AG04449 (cell line): ENCODE measurements at regions not wholly inside any gene's neighbourhood (a gene's known extent, or its start where the extent isn't known, plus 50 kb on each side); places are given as distances from the start of the nearest gene placed in this dataset.
"Not testable (repeated sequence)": the region's sequence is repeated elsewhere in the genome, so short reads cannot be mapped to it uniquely, and the experiment has no call there.

Experiments used
- CTCF ChIA-PET: fragments of 350-600 bp; formaldehyde crosslinking; extraction: SDS; loops from one replicate; lab custom pipeline; 2021; ENCODE audit warnings: antibody characterized with exemption; lab: Yijun Ruan, JAX
- POLR2A ChIA-PET: fragments of 400-600, 350-600 bp; formaldehyde crosslinking; extraction: SDS; loops from one replicate; lab custom pipeline; 2020; ENCODE audit warnings: antibody characterized with exemption, inconsistent platforms; lab: Yijun Ruan, JAX
- DNase-seq: peaks from one replicate; pipeline ENCODE4 v3.0.0-alpha.2; 2010; ENCODE audit warnings: low read depth, low spot score
- H3K4me3 ChIP-seq: 2 replicates; pipeline ENCODE4 v1.5.1; 2011; ENCODE audit warnings: low read depth, mild to moderate bottlenecking, control low read depth, low read length
- TF ChIP-seq, protein P1 (sequence below): IDR thresholded peaks from one replicate; pipeline ENCODE4 v1.5.1; 2011; ENCODE audit warnings: mild to moderate bottlenecking, moderate library complexity, low read length, control low read depth, inconsistent platforms; ENCODE audit not compliant: insufficient read depth; ENCODE audit errors: missing control alignments

DNA sequence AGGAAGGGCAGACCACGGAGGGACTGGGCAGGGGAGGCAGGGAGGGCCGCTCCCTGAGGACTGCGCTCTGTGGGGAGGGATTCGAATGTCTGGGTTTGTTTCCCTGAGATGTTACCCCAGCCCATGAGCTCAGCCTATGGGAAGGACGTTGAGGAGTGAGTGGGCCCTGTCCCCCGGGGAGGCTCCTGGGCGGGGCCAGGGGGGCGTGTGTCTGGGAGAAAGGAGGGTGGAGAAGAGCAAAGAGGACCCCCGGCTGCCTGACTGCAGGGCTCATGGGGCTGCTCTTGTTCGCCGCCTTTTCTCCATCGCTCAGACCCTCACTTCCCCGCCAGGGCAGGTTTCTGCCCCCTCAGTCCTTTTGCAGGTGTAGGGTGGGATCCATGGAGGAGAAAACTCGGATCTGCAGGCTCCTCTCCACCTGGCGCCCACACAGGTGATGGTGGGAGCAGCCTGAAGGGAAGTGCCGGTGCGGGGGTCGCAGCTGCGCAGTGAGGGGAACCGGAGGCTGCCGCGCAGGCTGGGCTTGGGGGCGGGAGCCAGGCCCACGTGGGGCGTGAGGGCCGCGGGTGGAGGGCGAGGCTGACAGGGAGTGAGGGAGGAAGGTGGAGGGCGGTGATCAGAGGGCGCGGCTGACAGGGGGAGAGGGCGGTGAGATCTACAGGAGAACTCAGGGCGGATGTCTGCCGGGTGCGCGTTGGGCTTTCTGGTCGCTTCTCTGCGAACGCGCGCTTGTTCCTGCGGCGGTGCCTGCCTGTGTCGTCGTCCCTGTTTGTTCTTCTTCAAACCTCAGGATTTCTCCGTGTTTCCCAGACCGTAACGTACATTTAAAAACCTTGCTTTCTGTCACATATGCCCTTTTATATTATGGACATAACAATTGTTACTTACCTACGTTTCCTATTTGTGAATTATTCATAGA, 198.2 kb upstream of the NPAP1 start:
- DNase-seq, H3K4me3 ChIP-seq, POLR2A ChIA-PET, CTCF ChIA-PET: not testable (repeated sequence)

DNA sequence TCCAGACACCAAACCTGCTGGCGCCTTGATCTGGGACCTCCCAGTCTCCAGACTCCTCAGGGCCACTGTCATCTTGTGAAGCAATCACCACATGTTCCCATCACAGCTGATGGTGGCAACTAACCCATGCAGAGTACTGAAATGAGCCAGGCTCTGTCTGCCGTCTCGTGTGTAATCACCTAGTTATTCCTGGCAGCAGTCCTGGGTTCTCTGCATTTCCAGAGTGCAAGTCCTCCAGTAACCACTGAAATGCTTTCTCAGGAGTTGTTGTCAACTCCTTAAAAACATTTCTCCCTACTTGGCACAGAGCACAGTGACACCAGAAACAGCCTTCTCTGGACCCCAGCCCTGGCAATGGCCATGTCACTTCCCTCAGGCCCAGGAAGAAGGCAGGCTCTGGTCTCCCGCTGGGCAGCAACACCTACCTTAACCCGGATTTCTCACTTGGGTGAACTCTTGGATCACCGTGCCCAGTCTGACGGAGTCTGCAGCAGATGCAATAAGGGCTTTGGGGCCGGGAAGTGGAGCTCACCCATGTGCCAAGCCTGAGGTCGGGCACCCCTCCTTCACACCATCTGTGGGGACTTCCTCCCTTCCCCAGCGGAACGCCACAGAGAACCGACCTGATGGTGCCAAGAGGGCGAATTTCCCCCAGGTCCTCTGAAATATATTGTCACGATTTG, 189.5 kb upstream of the NPAP1 start:
- POLR2A ChIA-PET, DNase-seq, CTCF ChIA-PET, H3K4me3 ChIP-seq: not testable (repeated sequence)

DNA sequence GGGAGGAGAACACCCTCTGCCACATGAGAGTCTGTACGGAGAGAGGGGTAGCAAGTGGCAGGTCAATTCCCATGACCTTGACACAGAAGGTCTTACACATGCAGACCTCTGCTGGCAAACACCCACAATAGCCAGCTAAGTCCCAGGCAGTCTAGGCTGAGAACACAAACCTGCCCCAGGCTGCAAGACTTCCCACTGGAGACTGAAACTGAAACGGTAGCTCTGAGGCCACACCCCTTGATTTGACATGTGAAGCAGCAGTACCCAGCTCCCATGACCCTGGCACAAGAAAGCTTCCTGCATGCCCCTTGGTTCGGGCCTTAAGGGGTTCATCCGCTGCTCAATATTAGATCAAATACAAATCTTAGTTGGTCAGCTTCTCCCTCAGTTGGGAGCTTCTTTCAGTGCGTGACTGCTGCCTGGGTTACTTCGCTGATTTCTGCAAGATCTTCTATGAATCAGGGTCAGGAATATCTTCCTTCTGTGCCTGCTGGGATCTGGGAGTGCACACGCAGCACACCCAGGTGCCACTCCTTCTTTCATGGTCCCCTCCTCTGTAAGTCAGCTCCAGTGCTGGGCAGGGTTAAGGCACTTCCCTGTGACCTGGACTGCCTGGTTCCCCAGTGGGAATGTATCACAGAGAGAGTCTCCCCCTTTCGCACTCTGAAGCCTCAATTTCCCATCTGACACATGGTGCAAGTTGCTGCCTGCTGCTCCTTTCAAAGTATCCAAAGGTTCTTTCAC, 187.2 kb upstream of the NPAP1 start:
- H3K4me3 ChIP-seq, DNase-seq, POLR2A ChIA-PET, CTCF ChIA-PET: not testable (repeated sequence)

DNA sequence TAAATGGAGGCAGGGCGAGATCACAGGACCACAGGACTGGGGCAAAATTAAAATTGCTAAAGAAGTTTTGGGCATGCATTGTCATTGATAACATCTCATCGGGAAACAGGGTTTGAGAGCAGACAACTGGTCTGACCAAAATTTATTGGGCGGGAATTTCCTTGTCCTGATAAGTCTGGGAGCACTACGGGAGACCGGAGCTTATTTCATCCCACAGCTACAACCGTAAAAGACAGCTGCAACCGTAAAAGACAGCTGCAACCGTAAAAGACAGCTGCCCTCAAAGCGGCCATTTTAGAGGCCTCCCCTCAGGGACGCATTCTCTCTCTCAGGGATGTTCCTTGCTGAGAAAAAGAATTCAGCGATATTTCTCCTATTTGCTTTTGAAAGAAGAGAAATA, 170.4 kb upstream of the NPAP1 start:
- H3K4me3 ChIP-seq, DNase-seq, POLR2A ChIA-PET, CTCF ChIA-PET: not testable (repeated sequence)

DNA sequence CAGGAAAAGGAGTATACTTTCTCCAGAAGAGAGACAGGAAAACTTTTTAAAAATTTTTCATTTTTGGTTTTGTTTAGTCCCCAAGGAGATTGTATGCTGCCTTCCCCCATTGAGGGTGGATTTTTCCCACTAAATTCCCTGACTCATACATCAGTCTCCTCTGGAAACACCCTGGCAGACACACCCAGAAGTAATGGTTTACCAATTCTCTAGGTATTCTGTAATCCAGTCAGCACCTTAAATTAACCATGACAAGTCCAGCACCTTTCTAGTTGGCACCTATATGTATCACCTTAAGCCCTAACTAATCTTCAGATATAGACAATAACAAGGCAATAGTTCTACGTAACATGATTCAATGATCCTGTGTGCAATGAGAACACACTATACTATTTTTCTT, 165.9 kb upstream of the NPAP1 start:
- H3K4me3 ChIP-seq, CTCF ChIA-PET, POLR2A ChIA-PET, DNase-seq: not testable (repeated sequence)

DNA sequence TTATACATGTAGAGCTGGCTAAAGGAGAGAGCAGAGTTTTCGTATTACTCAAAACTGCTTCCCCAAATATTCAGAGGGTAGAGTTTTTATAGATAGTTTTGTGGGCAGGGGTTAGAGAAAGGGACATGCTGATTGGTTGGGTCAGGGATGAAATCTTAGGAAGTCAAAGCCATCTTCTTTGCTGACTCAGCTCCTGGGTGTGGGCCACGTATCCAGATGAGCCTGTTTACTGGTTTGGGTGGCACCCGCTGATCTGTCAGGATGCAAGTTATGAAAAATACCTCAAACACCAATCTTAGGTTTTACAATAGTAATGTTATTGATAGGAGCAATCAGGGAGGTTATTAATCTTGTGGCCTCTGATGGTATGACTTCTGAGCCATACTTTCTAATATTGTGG, 164.0 kb upstream of the NPAP1 start:
- POLR2A ChIA-PET, DNase-seq, H3K4me3 ChIP-seq, CTCF ChIA-PET: not testable (repeated sequence)

DNA sequence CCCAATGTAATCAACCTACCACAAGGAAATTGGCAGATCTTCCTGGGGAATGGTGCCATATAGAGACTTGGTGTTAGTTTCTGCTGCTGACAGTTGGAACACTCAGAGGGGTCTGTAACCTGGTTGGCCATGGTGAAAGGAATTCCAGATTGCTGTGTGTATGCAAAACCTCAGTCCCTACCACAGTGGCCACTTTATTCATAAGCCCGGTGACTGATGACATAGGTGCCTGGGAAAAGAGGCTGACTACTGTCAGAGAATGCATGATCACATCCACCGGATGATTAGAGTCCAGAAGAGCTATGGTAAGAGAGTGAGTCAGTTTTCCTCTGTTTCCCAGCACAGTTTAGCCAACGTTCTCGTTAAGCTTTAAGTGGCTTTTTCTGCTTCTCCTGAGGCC, 156.8 kb upstream of the NPAP1 start:
- CTCF ChIA-PET, POLR2A ChIA-PET, H3K4me3 ChIP-seq, DNase-seq: not testable (repeated sequence)

DNA sequence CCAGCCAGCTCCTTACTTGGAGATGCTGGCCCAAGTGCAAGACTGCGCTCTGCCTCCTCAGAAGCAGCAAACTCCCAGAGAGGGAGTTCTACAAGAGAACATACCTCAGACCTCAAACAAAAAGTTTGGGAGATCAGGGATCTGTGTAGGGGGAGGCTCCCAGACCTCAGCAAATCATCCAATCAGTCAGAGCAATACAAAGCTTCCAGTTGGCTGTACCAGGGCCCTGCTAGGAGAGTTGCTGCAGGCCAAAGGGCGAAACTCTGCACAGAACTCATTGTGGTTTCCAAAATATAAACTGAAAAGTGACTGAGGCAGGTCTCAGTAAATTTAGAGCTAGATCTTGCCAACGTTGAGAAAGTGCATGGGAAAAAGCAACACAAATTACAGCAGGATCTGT, 144.3 kb upstream of the NPAP1 start:
- CTCF ChIA-PET, H3K4me3 ChIP-seq, DNase-seq, POLR2A ChIA-PET: not testable (repeated sequence)

DNA sequence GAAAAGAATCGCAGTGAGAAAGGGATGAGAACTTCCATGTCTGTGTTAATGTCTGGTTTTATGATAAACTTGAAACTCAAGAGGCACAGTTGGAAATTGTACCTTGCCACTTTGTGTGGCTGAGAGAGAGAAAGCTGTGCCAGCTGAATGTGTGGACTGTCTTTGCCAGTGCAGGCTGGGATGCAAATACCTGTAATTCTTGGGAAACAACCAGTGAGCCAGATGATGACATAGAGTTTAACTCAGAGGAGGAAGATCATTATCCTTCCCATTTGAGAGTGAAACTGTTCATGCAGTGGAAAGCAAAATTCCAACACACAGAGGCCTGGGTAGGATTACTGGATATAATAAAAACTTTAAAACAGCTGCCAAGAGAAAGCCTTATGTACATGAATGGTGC, 141.5 kb upstream of the NPAP1 start:
- CTCF ChIA-PET, DNase-seq, H3K4me3 ChIP-seq, POLR2A ChIA-PET: not testable (repeated sequence)

DNA sequence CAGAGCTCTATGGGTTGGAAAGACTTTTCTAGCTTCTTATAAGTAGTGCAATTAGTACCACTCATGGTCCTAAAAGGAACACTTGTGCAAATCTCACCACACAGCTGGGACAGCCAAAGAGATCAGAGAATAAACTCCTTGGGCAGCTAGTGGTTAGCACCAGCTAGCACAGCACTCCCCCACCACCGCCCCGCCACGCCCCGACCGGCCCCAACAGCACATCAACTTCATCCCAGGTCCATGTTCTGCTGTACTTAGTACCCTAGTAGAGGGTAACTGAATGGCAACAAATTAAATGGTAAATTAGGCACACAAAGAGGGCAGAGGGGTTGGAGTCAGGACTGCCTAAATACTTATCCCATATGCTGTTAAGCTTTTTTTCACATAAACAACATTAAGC, 118.3 kb upstream of the NPAP1 start:
- H3K4me3 ChIP-seq, POLR2A ChIA-PET, DNase-seq, CTCF ChIA-PET: not testable (repeated sequence)

DNA sequence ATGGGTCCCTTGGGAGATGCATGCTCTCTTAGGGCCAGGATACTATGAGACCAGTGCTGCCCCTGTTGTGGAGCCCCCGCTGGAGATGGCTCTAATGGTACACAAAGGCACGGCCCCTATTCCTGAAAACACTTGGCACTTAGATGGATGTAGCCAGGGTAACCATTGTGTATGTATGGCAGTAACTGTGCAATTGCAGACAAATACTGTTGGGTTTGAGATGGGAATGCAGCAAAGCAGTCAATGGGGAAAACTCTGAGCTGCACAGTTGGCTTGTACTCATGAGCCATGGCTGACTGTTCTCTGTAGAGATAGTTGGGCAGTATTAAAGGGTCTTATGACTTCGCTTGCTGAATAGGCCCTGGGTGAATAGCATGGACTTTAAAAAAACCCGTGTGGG, 67.9 kb upstream of the NPAP1 start:
- ChIA-PET POLR2A (no interaction called here), CTCF (no interaction called here)
- no peak for DNase-seq
- H3K4me3 ChIP-seq = no peak overlapping the region
- TF ChIP-seq, protein P1, sequence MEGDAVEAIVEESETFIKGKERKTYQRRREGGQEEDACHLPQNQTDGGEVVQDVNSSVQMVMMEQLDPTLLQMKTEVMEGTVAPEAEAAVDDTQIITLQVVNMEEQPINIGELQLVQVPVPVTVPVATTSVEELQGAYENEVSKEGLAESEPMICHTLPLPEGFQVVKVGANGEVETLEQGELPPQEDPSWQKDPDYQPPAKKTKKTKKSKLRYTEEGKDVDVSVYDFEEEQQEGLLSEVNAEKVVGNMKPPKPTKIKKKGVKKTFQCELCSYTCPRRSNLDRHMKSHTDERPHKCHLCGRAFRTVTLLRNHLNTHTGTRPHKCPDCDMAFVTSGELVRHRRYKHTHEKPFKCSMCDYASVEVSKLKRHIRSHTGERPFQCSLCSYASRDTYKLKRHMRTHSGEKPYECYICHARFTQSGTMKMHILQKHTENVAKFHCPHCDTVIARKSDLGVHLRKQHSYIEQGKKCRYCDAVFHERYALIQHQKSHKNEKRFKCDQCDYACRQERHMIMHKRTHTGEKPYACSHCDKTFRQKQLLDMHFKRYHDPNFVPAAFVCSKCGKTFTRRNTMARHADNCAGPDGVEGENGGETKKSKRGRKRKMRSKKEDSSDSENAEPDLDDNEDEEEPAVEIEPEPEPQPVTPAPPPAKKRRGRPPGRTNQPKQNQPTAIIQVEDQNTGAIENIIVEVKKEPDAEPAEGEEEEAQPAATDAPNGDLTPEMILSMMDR = no peak
